ENCODE measurements at regions not wholly inside any gene's neighbourhood (a gene's known extent, or its start where the extent isn't known, plus 50 kb on each side); places are given as distances from the start of the nearest gene placed in this dataset.
"Not testable (repeated sequence)": the region's sequence is repeated elsewhere in the genome, so short reads cannot be mapped to it uniquely, and the experiment has no call there.

- TF ChIP-seq, protein P1, sequence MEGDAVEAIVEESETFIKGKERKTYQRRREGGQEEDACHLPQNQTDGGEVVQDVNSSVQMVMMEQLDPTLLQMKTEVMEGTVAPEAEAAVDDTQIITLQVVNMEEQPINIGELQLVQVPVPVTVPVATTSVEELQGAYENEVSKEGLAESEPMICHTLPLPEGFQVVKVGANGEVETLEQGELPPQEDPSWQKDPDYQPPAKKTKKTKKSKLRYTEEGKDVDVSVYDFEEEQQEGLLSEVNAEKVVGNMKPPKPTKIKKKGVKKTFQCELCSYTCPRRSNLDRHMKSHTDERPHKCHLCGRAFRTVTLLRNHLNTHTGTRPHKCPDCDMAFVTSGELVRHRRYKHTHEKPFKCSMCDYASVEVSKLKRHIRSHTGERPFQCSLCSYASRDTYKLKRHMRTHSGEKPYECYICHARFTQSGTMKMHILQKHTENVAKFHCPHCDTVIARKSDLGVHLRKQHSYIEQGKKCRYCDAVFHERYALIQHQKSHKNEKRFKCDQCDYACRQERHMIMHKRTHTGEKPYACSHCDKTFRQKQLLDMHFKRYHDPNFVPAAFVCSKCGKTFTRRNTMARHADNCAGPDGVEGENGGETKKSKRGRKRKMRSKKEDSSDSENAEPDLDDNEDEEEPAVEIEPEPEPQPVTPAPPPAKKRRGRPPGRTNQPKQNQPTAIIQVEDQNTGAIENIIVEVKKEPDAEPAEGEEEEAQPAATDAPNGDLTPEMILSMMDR (IDR thresholded peaks at IDR 0.05), result not testable (repeated sequence)
- TF ChIP-seq POLR2AphosphoS5 (IDR thresholded peaks at IDR 0.05; ENCODE audit: low read depth, low read length), result not testable (repeated sequence)
Observed at GRCh38 chr7:76118253-76119036, 70.5 kb downstream of the MDH2 start.

Measured in SK-N-SH (cell line).